ENCODE measurements at regions not wholly inside any gene's neighbourhood (a gene's known extent, or its start where the extent isn't known, plus 50 kb on each side); places are given as distances from the start of the nearest gene placed in this dataset.
"Not testable (repeated sequence)": the region's sequence is repeated elsewhere in the genome, so short reads cannot be mapped to it uniquely, and the experiment has no call there.

GRCh38 chr13:82245860-82246259 is 1636.4 kb downstream of the SLITRK1 start:
- 98% methylated on average over 1 of the region's 1 CpG for WGBS
- Histone ChIP-seq H3K4me3 (ENCODE audit: low read depth, low read length) (no peak overlapping the region), H3K36me3 (ENCODE audit: insufficient read depth) (no peaks in the 10 kb centered on the region)

GRCh38 chr13:82224806-82225205 is 1657.5 kb downstream of the SLITRK1 start:
- no peak for DNase-seq (ENCODE audit: extremely low spot score)
- 87% methylated on average over 3 of the region's 3 CpGs for WGBS
- no peaks in the 10 kb centered on the region for H3K4me1 ChIP-seq (ENCODE audit: insufficient read depth)
- H3K27ac ChIP-seq (ENCODE audit: low read depth), result no peak overlapping the region
- no peaks in the 10 kb centered on the region for H3K36me3 ChIP-seq (ENCODE audit: insufficient read depth)
- H3K4me3 ChIP-seq (ENCODE audit: low read depth, low read length), result no peak overlapping the region

More at GRCh38 chr13:82245860-82246259, 1636.4 kb downstream of the SLITRK1 start:
- H3K27ac ChIP-seq (ENCODE audit: low read depth), result no peak overlapping the region
- DNase-seq (ENCODE audit: extremely low spot score), result no peak
- no peaks in the 10 kb centered on the region for H3K4me1 ChIP-seq (ENCODE audit: insufficient read depth)

- H3K36me3 ChIP-seq (ENCODE audit: insufficient read depth), result no peaks in the 10 kb centered on the region
- no peak for DNase-seq (ENCODE audit: extremely low spot score)
- H3K4me1 ChIP-seq (ENCODE audit: insufficient read depth), result no peaks in the 10 kb centered on the region
- no peak overlapping the region for H3K27ac ChIP-seq (ENCODE audit: low read depth)
- WGBS, result 87% methylated on average over 4 of the region's 4 CpGs
- no peak overlapping the region for H3K4me3 ChIP-seq (ENCODE audit: low read depth, low read length)
These were observed 1660.7 kb downstream of the SLITRK1 start for GRCh38 chr13:82221621-82222020.

GRCh38 chr13:82220641-82221040 is 1661.6 kb downstream of the SLITRK1 start:
- H3K27ac ChIP-seq (ENCODE audit: low read depth), result no peak overlapping the region
- no peak overlapping the region for H3K4me3 ChIP-seq (ENCODE audit: low read depth, low read length)
- no peaks in the 10 kb centered on the region for H3K36me3 ChIP-seq (ENCODE audit: insufficient read depth)
- no peaks in the 10 kb centered on the region for H3K4me1 ChIP-seq (ENCODE audit: insufficient read depth)
- DNase-seq (ENCODE audit: extremely low spot score), result no peak
- WGBS, result 32% methylated on average over 2 of the region's 2 CpGs

GRCh38 chr13:82216165-82216564 is 1666.1 kb downstream of the SLITRK1 start:
- no peak overlapping the region for H3K4me3 ChIP-seq (ENCODE audit: low read depth, low read length)
- no peak for DNase-seq (ENCODE audit: extremely low spot score)
- no peak overlapping the region for H3K27ac ChIP-seq (ENCODE audit: low read depth)
- WGBS, result 69% methylated on average over 1 of the region's 1 CpG
- no peaks in the 10 kb centered on the region for H3K36me3 ChIP-seq (ENCODE audit: insufficient read depth)
- no peaks in the 10 kb centered on the region for H3K4me1 ChIP-seq (ENCODE audit: insufficient read depth)

GRCh38 chr13:82214341-82214740 is 1667.9 kb downstream of the SLITRK1 start:
- DNase-seq (ENCODE audit: extremely low spot score), result no peak
- H3K4me3 ChIP-seq (ENCODE audit: low read depth, low read length), result no peak overlapping the region
- no peaks in the 10 kb centered on the region for H3K36me3 ChIP-seq (ENCODE audit: insufficient read depth)
- no peak overlapping the region for H3K27ac ChIP-seq (ENCODE audit: low read depth)
- no peaks in the 10 kb centered on the region for H3K4me1 ChIP-seq (ENCODE audit: insufficient read depth)

- DNase-seq (ENCODE audit: extremely low spot score), result no peak
- no peak overlapping the region for H3K27ac ChIP-seq (ENCODE audit: low read depth)
- no peak overlapping the region for H3K4me3 ChIP-seq (ENCODE audit: low read depth, low read length)
- WGBS, result 89% methylated on average over 6 of the region's 6 CpGs
- H3K4me1 ChIP-seq (ENCODE audit: insufficient read depth), result no peaks in the 10 kb centered on the region
- H3K36me3 ChIP-seq (ENCODE audit: insufficient read depth), result no peaks in the 10 kb centered on the region
These were observed 1676.0 kb downstream of the SLITRK1 start for GRCh38 chr13:82206241-82206640.

GRCh38 chr13:82202398-82202797 is 1679.9 kb downstream of the SLITRK1 start:
- DNase-seq (ENCODE audit: extremely low spot score), result no peak
- no peak overlapping the region for H3K27ac ChIP-seq (ENCODE audit: low read depth)
- no peaks in the 10 kb centered on the region for H3K4me1 ChIP-seq (ENCODE audit: insufficient read depth)
- no peaks in the 10 kb centered on the region for H3K36me3 ChIP-seq (ENCODE audit: insufficient read depth)
- whole genome bisulfite sequencing, result 54% methylated on average over 1 of the region's 1 CpG
- H3K4me3 ChIP-seq (ENCODE audit: low read depth, low read length), result no peak overlapping the region

GRCh38 chr13:82196087-82196486 is 1686.2 kb downstream of the SLITRK1 start:
- no peaks in the 10 kb centered on the region for H3K4me1 ChIP-seq (ENCODE audit: insufficient read depth)
- WGBS, result 93% methylated on average over 2 of the region's 2 CpGs
- H3K4me3 ChIP-seq (ENCODE audit: low read depth, low read length), result no peak overlapping the region
- DNase-seq (ENCODE audit: extremely low spot score), result no peak
- no peaks in the 10 kb centered on the region for H3K36me3 ChIP-seq (ENCODE audit: insufficient read depth)
- H3K27ac ChIP-seq (ENCODE audit: low read depth), result no peak overlapping the region

GRCh38 chr13:82187227-82187626 is 1695.0 kb downstream of the SLITRK1 start:
- Histone ChIP-seq H3K4me1 (ENCODE audit: insufficient read depth) (no peaks in the 10 kb centered on the region), H3K27ac (ENCODE audit: low read depth) (no peak overlapping the region), H3K36me3 (ENCODE audit: insufficient read depth) (no peaks in the 10 kb centered on the region), H3K4me3 (ENCODE audit: low read depth, low read length) (no peak overlapping the region)
- WGBS, result 56% methylated on average over 1 of the region's 1 CpG
- no peak for DNase-seq (ENCODE audit: extremely low spot score)

GRCh38 chr13:82176751-82177150 is 1705.5 kb downstream of the SLITRK1 start:
- Histone ChIP-seq H3K4me3 (ENCODE audit: low read depth, low read length) (no peak overlapping the region), H3K4me1 (ENCODE audit: insufficient read depth) (no peaks in the 10 kb centered on the region), H3K36me3 (ENCODE audit: insufficient read depth) (no peaks in the 10 kb centered on the region), H3K27ac (ENCODE audit: low read depth) (no peak overlapping the region)
- no peak for DNase-seq (ENCODE audit: extremely low spot score)

- Histone ChIP-seq H3K4me3 (ENCODE audit: low read depth, low read length) (no peak overlapping the region), H3K27ac (ENCODE audit: low read depth) (no peak overlapping the region), H3K36me3 (ENCODE audit: insufficient read depth) (no peaks in the 10 kb centered on the region), H3K4me1 (ENCODE audit: insufficient read depth) (no peaks in the 10 kb centered on the region)
- WGBS, result 89% methylated on average over 18 of the region's 18 CpGs
- no peak for DNase-seq (ENCODE audit: extremely low spot score)
These were observed 1716.7 kb downstream of the SLITRK1 start for GRCh38 chr13:82165396-82166174.

GRCh38 chr13:82164780-82165395 is 1717.4 kb downstream of the SLITRK1 start:
- not testable (repeated sequence) for H3K27ac ChIP-seq (ENCODE audit: low read depth); H3K4me1 ChIP-seq (ENCODE audit: insufficient read depth); H3K36me3 ChIP-seq (ENCODE audit: insufficient read depth); H3K4me3 ChIP-seq (ENCODE audit: low read depth, low read length); DNase-seq (ENCODE audit: extremely low spot score)
- WGBS, result 93% methylated on average over 31 of the region's 31 CpGs

- H3K4me1 ChIP-seq (ENCODE audit: insufficient read depth), result no peaks in the 10 kb centered on the region
- DNase-seq (ENCODE audit: extremely low spot score), result no peak
- no peak overlapping the region for H3K4me3 ChIP-seq (ENCODE audit: low read depth, low read length)
- no peaks in the 10 kb centered on the region for H3K36me3 ChIP-seq (ENCODE audit: insufficient read depth)
- H3K27ac ChIP-seq (ENCODE audit: low read depth), result no peak overlapping the region
These were observed 1734.7 kb downstream of the SLITRK1 start for GRCh38 chr13:82147526-82147925.
